NCI-H748 treated with DMSO at 0.1 percent for 48 hours (cell line): ENCODE measurements at regions not wholly inside any gene's neighbourhood (a gene's known extent, or its start where the extent isn't known, plus 50 kb on each side); places are given as distances from the start of the nearest gene placed in this dataset.

Source experiments
- DNase-seq: peaks from one replicate; lab custom pipeline; 2025; lab: John Stamatoyannopoulos, UW

- DNase-seq, result no peak
Measured at GRCh38 chr14:98022541-98023520, 1225.6 kb downstream of the VRK1 start.

DNA sequence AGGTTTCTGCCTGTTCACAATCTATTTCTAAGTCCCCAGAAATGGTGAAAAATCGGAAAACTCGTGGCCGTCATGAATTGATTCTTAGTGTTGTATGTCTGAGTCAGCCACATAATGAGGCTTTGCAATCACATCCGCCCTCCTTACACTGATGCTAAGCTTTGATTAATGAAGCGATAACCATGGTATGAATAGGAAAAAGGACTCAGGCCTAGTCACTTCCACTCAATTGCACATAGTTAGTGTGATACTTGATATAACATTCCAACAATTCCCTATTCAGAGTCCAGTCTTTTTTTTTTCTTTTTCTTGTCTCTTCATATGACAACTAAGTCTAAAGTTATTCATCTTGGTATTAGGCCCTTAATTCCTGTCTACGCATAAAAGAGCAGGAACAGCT is 1231.0 kb downstream of the VRK1 start:
- DNase-seq, result no peak

GRCh38 chr14:98035396-98035795 is 1236.6 kb downstream of the BCL11B start:
- DNase-seq, result no peak

- no peak for DNase-seq
Measured at GRCh38 chr14:98037831-98038230, 1234.2 kb downstream of the BCL11B start.

DNA sequence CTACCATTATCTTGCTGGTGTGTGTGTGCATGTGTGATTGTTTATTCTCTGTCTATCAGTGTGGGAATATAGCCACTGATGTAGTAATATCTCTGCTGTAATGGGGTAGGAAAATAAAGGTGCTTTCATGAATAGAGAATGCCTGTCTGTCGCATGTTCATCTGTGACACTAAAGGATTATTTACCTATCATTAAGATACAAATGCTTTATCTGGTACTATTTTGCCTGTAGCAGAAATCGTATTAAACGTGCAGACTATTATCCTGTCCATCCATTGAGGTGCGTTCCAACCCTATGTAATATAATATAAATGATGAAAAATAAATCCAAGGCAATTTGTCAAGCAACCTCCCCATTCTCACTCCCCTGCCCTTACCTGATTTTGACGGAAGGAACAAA is 1215.1 kb downstream of the BCL11B start:
- DNase-seq, result no peak

DNA sequence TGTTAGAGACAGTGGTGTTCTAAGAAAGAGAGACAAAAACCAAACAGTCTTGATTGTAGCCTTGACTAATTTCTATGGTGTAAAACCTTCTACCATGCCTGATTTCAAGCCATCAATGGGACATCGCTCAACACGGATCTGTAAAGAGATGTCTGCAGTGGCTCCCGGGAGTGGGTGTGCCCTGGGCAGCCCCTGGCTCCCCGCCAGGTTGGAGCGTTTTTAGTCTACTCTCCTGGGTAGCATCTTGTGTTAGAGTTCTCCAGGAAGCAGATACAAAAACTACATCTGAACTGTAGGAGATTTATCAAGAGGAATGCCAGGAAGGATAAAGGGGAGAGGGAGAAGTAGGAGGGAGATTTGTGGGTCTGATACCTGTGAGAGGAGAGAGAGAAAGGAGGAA is 1212.9 kb downstream of the BCL11B start:
- DNase-seq, result no peak

DNA sequence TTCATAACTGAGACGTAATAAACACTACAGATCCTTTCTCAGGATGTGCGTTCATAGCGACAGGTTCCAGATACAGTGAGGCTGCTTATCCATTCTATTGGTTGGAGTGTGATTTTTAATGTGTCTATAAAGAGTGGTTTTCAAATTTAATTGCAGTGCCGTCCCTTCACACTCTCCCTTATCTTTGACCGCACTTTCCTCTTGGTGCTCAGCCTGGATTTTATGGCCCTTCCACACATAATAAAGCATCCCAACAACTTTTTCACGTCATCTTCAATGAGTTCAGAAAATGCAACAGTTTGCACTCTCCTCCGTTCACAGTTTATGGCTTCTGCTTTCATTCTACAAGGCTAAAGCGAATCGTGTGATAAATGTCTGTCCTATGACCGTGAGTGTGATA is 1209.9 kb downstream of the BCL11B start:
- no peak for DNase-seq

- no peak for DNase-seq
Measured at GRCh38 chr14:98069712-98070171, 1202.3 kb downstream of the BCL11B start.

GRCh38 chr14:98070536-98070935 is 1201.5 kb downstream of the BCL11B start:
- no peak for DNase-seq

- DNase-seq, result no peak
Measured at GRCh38 chr14:98074111-98074510, 1197.9 kb downstream of the BCL11B start.

- DNase-seq, result peak; percentile 27
Measured at GRCh38 chr14:98077176-98077575, 1194.8 kb downstream of the BCL11B start.

- DNase-seq, result no peak
Measured at GRCh38 chr14:98082833-98083232, 1189.2 kb downstream of the BCL11B start.

- no peak for DNase-seq
Measured at GRCh38 chr14:98085751-98086150, 1186.2 kb downstream of the BCL11B start.

- no peak for DNase-seq
Measured at GRCh38 chr14:98093111-98093510, 1178.9 kb downstream of the BCL11B start.

GRCh38 chr14:98099527-98099926 is 1172.5 kb downstream of the BCL11B start:
- no peak for DNase-seq

GRCh38 chr14:98101323-98101722 is 1170.7 kb downstream of the BCL11B start:
- no peak for DNase-seq

DNA sequence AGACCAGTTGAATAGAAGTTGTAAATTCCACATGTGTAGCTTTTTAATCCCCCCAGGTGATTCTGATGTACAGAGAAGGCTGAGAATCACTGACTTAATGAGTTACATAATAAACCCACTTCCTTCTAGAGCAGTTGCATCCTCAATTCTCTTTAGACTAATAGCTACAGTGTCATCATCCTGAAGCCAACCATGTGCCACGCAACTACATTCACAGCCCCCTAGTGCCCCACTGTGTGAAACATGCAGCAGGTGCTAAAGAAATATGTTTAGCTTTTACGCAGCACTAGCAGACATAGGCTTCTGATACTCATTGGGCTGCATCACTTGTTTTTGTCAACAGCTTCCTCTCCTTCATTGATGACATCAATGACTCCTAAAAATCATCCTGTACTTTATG is 1168.3 kb downstream of the BCL11B start:
- DNase-seq, result no peak

DNA sequence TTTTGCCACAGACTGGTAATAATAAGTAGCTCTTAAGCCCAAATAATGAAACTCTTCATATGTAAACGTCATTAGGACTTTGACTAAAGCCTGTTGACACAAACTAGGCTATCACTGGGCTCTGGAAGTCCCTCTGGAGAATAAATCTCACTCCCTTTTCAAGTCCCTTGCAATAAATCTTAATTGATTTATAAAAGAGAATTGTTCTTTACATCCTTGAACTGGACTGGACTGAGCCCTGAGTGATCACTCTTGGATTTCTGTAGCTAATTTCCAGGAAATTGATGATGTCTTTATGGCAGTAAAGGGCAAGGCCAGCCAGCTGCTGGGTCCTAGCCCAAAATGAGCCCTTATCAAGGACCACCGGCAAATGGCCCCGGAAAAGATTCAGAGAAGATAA is 1162.7 kb downstream of the BCL11B start:
- no peak for DNase-seq

DNA sequence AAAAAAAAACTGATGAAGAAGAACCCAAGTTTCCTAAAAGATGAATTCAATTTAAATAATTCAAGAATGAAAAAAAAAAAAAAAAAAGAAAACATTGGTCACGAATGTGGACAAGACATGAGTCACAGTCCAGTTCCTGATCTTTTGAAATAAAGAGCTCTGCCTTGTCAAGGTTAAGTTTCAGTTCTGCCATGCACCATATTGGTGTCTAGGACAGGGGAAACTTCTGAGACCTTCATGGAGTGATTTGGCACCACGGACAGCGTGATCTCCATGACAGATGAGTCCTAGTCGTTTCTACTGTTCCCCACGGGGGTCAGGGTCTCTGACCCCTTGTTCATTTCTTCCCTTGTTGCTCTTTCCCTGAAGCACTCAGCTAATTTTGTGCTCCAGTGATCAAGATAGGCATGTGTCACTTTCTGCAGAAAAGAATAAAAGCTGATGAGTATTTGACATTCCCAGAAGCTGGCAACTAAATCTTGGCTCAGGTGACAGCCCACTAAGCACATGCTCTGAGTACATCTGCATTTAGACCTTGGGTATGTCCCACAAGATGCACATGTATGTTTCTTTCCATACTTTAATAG is 1159.7 kb downstream of the BCL11B start:
- DNase-seq, result no peak

- DNase-seq, result no peak
Measured at GRCh38 chr14:98114122-98114895, 1157.7 kb downstream of the BCL11B start.

DNA sequence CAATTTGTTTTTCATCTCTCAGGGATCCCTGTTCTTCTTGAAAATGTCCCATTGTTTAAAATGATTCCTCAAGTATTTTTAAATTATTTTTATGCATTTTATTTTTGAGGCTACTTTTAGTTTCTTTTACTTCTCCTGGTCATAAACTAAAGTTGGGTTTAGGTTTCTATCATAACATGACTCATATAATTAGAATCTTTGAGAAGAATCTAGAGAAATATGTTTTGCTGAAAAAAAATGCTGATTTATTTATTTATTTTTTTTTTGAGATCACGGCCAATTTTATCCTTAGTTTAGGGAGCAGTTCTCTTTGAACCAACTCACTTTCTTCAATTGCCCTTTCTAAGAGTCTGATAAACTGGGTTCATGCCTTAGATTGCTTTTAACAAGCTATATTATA is 1157.1 kb downstream of the BCL11B start:
- DNase-seq, result no peak

DNA sequence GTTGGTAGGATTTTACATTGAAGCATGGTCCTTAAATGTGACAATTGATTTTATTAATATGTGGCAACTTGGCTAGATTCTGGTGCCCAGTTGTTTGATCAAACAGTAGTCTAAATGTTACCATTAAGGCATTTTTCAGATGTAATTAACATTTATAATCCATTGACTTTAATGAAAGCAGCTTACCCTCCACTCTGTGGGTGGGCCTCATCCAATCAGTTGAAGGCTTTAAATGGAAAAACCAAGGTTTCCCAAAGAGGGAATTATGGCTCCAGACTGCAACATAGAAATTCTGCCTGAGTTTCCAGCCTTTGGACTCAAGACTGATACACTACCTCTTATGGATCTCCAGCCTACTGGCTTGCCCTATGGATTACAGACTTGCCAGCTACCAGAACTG is 1153.2 kb downstream of the BCL11B start:
- DNase-seq, result no peak

GRCh38 chr14:98119739-98120138 is 1152.3 kb downstream of the BCL11B start:
- no peak for DNase-seq
